ENCODE measurements at regions not wholly inside any gene's neighbourhood (a gene's known extent, or its start where the extent isn't known, plus 50 kb on each side); places are given as distances from the start of the nearest gene placed in this dataset.

- no peak for TF ChIP-seq MAX (CRISPR knock-in tag; IDR thresholded peaks at IDR 0.05)
- no peak for TF ChIP-seq ATF2 (CRISPR knock-in tag; IDR thresholded peaks at IDR 0.05; ENCODE audit: borderline replicate concordance, low read depth)
- no peak for TF ChIP-seq ATF1 (CRISPR knock-in tag; IDR thresholded peaks at IDR 0.05)
These were observed 893.5 kb downstream of the LTN1 start for GRCh38 chr21:28099001-28099705.
